ENCODE measurements at regions not wholly inside any gene's neighbourhood (a gene's known extent, or its start where the extent isn't known, plus 50 kb on each side); places are given as distances from the start of the nearest gene placed in this dataset.

DNA sequence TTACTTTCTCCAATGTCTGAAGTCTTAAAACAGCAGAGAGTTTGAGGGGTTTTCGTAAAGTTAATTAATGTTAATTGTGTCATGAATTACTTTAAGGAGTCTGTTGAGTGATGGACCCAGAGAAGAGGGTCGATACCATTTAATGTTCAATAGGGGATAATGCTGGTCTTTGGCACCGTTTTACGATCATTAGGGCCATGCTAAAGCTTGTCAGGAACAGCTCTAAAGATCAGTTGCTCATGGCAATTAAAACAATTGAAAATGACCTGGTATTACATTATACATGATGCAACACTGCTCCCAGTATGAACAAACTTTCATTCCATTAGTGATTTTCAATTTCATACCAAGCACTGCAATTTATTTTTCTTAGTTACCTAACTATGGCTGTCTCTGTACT is 296.9 kb downstream of the ETV1 start:
- TF ChIP-seq POLR2AphosphoS5 (IDR thresholded peaks at IDR 0.05; ENCODE audit: low read depth, low read length) (no peak), POLR2A (IDR thresholded peaks at IDR 0.05; ENCODE audit: low read depth, low read length) (no peak), TAF1 (IDR thresholded peaks at IDR 0.05; ENCODE audit: borderline replicate concordance, low read depth, low read length) (no peak)

All from GM12892 (cell line).